Dermis microvascular lymphatic vessel endothelial cell (primary cell): ENCODE measurements at regions not wholly inside any gene's neighbourhood (a gene's known extent, or its start where the extent isn't known, plus 50 kb on each side); places are given as distances from the start of the nearest gene placed in this dataset.
A peak's percentile ranks its signal among the peaks of the same experiment; 100 is the strongest.

Experiments
- DNase-seq, 2 donors: peaks; one replicate each; pipeline versions ENCODE4 v3.0.0 to v3.0.0-alpha.2; 2010; ENCODE audit warnings: low read depth in 2 of 2

DNA sequence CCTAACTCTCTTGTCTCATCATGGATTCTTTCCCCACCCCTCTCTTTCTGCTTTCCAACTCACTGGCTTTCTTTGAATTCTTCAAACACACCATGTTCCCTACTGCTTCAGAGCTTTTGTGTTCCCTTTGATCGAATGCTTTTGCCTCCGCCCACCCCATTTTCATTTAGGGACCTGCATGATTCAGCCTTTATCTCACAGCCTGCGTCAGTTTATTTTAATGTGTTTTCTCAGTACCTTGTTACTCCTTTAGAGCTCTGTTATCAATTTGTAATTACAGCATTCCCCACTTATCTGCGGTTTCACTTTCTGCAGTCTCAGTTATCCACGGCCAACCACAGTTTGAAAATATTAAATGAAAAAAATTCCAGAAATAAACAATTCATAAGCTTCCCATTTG lies 451.3 kb downstream of the METTL15 start:
- DNase-seq = no peak

DNA sequence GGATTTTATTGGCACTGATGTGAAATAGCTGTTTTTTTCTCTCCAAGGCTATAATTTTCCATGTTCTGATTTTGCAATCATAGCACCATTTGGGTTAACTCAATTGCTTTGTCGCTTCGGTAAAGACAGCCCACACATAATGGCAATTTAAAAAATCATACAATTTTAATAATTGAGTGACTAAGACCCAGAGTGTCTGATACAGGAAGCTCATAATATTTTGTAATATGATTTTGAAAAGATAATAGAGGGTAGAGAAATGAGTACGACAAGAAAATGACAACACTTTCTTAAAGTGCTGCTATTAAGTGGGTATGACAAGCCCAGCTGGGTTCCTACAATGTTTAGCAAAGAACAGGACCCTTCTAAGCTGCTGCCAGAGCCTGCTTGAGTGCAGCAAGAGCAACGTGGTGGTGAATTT lies 439.1 kb downstream of the METTL15 start:
- no peak for DNase-seq

DNA sequence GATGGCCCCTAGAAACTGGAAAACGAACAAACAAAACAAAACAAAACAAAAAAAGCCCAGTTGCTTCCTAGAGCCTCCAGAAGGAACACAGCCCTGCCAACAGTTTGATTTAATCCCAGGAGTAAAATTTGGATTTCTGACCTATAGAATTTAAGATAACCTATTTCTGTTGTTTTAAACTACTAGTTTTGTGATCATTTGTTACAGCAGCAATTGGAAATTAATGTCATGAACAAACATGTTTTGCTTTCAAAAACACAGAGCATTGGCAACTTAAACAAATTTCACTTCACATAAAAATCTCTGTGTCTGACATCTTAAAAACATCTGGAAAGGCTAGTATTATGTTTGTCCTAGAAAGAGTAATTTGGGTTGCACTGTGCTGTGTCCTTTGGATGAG lies 437.3 kb downstream of the METTL15 start:
- DNase-seq = no peak

DNA sequence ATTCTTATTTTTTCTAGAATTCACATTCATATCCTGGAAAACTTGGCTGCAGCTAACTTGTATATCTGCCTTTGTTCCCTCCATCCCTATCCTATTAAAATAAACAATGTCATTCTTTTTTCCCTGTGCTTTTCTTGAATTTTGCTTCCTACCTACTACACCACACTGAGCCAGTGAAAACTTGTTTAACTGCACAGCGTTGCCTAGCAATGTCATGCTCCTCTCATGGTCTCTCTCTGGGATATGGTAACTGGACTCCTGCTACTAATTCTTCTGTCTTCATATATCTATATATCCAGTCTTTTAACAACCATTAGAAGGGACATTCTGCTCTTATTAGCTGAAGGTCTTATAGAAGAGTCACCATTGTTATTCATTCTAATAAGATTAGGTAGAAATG lies 434.4 kb downstream of the METTL15 start:
- DNase-seq = no peak

DNA sequence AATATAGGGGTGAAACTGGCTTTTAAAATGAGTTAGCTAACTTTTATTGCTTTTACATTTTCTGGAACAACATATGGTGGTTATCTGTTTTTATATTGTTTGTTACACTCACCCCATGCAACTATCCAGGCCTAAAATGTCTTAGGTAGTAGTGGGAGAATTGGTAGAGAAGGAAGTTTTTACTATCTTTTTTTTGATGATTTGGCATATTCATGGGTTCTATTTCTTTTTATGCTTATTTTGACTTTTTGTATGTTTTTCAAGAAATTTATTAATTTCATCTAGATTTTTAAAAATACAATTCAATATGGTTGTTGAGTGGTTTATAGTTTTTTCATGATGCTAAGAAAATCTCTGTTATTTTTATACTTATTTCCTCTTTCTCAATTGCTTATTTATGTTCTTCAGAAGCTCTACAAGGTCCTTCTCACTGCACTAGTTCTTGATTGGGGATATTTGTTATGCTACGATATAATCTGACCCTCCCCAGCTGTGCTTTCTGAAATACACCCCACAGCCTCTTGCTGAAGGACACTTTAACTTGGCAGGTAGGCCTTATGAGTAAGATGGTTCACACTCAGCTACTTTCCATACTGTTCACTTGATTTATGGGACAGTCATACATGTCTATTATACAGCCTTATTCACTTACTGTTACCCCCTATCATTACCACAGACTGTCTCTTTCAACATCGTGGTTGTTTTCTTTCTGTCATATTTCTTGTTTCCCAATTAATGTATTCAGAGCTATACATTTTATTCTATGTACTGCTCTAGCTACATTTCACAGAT lies 431.2 kb downstream of the METTL15 start:
- DNase-seq = no peak

DNA sequence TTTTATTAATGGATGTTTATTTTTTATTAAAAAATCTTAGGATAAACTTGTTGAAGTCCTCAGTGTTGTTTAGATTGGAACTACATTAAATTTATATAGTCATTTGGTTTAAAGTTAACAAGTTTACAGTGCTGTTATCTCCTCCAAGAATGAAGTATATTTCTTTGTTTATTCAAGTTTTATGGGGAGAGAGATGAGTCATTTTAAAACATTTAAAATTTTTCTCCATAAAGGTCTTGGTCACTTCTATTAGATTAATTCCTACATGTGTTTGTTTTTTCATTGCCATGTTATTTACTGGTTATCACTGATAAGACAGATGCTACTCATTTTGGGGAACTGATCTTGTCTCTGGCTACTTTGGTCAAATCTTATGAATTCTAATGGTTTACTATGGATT lies 429.6 kb downstream of the METTL15 start:
- no peak for DNase-seq

DNA sequence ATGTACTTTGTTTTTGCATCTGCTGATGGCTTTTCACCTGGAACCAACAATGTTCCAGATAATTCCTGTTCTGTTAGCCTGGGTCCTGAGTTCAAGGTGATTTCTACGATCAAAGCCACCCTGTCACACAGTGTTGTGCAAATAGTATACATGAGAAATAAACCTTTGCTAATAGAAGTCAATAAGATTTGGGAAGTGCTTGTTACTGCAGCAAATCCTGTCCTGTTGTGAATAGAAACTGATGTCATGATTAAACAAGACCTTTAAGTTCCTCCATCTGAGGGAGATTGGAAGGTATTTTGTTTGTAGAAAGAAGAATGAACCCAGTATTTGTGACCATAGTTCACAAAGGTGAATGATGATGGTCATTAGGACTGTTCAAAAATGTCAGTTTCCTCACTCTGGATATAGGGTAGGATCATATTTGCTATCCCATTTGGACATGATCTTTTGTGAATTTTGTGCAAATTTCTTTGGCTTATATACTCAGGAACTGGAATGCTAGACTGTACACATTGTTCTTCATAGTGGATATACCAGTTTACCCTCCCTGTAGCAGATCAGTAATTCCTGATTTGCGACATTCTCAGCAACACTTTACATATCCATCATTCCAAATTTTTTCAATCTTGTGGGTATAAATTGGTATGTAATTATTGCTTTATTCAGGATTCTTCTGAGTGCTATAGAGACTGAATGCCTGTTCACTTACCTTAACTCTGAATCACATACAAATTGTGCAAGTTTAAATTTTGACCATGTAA lies 428.5 kb downstream of the METTL15 start:
- no peak for DNase-seq

DNA sequence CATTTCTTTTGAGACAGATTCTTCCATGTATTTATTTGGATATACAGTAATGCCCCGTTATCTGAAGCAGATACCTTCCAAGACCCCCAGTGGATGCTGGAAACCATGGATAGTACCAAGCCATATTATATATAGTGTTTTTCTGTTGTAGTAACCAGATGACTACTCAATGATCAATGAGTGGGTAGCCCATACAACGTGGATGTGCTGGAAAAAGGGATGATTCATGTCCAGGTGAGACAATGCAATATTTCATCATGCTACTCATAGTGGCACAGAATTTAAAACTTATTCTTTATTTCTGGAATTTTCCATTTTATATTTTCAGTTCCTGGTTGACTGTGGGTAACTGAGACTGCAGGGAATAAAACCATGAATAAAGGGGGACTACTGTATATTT lies 427.5 kb downstream of the METTL15 start:
- no peak for DNase-seq

DNA sequence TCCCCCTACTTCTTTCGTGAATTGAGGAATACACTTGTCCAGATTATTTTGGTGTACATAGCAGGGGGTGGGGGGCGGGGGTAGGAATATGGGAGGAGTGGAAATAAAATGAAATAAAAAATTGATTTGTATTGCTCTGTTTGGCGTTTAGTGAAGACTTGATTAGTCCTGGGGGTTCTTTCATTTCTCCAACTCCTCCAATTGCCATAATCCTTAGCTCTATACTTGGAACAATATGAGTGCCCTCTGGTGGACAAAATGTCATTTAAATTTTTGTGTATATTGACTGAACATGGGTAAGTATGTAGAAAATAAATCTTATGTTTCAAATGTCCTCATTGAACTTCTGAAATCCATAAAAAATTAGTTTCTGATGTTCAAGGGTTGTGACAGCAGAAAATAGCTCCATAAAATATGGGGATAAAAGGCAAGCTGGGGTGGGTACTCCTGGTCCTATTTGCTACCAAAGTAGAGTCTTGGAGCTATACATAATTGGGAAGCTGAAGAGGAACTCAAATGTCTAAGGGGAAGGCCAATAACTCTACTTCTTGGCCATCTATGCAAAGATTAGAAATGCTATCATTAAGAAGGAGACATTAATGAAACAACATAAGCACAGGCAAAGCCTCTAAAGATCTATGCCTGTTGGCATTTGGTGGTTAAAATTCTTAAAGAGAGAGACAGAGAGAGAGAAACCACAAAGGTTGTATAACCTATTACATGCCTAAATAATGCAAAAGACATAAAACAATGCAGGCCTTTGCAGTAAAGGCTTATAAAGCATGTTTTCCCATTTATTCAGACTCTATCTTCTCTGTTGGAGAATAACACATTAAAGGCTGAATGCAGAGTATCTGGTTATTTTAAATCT lies 421.6 kb downstream of the METTL15 start:
- peak; percentile 29 to 64 for DNase-seq

DNA sequence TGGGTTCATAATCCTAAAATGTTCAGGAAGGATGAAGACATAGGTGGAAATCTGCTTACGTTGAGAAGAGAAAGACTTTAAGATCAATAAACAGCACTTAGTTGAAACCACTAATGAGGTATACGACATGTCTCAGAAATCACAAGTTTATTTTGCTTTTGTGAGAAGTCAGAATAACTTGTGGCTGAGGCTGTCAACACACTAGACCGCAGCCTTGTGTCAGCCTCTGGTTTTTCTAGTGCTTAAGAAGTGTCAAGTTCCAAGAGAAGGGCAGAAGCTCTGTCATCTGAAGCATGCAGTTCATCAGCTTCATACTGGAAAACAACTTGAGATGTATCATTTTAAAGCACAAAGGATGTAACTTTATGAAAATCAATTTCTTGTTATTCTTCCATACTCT lies 420.9 kb downstream of the METTL15 start:
- DNase-seq = no peak

DNA sequence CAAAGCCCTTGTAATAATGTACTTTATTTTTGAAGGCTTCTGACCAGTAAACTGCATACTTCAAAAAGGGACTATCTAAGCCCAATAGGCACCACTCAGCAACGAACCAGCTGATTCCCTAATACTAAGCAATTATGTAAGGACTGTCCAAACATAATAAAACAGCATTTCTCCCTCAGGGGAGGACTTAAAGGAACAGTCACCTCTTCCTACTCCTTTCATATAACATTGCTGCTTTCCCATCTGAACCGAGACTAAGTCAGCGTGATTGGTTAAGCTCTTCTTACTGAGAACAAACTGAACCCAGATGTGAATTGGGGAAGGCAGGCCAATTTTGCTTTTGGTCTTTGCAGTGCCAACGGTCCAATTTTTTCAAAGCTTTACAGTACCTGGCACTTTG lies 420.0 kb downstream of the METTL15 start:
- no peak for DNase-seq

DNA sequence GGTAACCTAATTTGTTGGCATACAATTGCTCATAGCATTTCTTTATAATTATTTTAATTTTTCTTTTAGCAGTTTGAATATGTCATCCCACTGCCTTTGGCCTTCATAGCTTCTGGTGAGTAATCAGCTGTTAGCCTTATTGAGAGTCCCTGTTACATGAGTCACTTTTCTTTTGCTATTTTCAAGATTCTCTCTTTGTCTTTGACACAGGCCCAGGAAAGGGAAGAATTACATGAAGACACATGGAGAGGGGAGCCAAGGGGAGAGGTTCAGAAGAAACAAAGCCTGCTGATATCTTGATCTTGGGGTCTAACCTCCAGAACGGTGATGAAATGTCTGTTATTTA lies 418.2 kb downstream of the METTL15 start:
- no peak for DNase-seq

DNA sequence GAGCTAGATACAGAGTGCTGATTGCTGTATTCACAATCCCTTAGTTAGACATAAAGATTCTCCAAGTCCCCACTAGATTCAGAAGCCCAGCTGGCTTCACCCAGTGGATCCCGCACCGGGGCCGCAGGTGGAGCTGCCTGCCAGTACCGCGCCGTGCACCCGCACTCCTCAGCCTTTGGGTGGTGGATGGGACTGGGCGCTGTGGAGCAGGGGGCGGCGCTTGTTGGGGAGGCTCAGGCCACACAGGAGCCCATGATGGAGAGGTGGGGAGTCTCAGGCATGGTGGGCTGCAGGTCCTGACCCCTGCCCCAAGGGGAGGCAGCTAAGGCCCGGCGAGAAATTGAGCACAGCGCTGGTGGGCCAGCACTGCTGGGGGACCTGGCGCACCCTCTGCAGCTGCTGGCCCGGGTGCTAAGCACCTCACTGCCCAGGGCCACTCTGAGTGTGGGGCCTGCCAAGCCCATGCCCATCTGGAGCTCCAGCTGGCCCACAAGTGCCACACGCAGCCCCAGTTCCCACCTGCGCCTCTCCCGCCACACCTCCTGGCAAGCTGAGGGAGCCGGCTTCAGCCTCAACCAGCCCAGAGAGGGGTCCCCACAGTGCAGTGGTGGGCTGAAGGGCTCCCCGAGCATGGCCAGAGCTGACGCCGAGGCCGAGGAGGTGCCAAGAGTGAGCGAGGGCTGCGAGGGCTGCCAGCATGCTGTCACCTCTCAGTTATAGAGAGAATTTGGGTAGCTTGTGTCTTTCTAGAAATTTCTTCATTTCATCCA lies 417.6 kb downstream of the METTL15 start:
- no peak for DNase-seq

DNA sequence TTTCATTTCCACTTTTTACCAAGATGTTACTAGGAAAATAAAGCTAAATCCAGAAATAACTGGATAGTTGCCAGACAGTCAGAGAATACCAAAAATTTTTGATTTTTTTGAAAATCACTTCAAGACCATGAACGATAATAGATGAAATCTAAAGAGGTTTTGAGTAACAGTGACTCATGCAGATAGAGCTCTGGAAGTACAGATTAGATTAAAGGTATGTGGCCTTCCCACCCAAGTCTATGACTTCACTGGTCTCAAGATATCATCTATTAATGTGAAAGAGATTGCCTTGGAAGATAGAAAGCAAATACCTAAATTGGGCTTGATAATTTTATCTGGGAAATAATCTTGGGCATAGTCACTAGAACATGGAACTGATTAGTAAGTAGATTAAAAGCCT lies 415.9 kb downstream of the METTL15 start:
- no peak for DNase-seq

DNA sequence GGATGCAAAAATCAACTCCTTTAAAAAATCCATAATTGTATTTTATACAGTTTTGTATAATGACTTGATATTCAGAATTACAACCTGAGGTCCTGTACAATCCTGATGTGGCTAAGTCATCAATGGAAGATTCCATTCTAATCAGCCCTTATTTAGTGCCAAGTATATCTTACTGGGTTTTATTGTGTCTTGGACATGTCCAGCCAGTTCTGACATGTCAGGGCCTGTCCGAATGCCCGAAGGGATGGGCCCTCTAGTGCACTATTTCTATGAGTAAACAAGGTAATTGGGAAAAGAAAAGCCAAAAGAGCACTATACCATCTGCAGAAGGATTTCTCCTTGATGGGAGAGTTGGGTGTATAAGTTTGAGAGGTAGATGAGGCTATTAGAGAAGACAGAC lies 412.9 kb downstream of the METTL15 start:
- DNase-seq = no peak

DNA sequence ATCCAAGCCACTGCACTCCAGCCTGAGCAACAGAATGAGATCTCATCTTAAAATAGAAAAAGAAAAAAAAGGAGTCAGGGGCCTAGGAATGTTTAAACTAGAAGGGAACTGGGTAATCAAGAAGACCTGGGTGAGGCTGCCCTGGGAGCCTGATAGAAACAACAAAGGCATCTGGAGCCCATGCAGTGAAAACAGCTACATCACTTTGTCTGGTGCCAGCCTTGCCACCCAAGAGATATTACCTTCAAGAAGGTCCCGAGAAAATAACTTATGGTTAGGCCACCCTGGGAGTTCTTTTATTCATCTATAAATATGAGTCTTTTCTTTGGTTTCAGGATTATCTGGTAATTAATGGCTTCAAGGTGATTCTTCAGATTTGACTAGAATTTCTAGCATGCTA lies 412.1 kb downstream of the METTL15 start:
- DNase-seq = no peak

DNA sequence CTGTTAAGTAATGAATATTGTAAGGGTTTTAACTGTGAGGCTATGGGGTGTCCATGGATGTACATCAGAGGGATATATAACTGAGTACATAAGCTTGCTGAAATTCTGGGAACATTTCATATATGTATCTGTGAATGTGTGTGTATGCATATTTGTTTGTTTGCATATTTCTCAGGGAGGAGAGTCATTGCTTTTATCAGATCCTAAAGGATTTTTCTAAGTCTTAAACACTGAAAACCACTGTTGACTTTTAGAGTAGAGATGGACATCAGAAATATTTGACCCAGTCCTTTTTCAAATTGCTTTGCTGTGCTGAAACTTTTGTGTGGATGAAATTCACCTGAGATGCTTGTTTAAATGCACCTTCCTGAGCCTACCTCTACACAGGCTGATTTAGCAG lies 410.6 kb downstream of the METTL15 start:
- DNase-seq = no peak

DNA sequence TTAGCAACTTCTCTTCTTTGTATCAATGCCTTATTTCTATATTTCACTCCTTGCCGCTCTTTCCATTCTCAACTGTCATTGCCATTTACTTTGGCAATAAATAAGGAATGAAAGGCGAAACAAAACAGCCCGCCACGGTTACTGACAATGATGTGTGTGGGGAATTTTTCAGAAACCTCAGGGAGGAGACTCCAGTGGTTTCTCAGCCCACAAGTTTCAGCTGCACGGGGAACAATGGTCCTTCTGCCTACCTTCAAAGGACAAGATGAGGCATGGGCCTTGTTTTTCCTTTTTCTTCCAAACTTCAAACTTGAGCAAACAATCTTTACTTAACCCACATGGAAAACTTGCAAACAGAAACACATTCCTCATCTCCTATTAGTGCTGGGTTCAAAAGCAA lies 409.4 kb downstream of the METTL15 start:
- DNase-seq = no peak

DNA sequence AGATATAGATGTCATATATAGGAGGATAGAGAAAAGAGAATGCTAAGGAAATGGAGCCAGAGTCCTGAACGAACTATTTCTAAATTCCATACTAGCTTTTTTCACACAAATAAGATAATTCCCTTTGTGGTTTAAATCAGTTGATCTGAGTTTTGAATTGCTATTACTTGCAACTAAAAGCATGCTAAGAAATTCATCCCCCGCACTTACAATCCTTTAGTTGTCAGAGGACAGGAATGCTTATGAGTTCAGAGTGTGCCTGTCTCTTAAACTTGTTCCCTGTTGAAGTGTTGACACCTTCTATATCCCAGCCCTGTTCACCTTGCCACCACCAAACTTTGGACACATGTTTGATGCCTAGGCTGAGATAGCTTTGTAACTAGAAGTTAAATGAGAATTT lies 406.2 kb downstream of the METTL15 start:
- no peak for DNase-seq

DNA sequence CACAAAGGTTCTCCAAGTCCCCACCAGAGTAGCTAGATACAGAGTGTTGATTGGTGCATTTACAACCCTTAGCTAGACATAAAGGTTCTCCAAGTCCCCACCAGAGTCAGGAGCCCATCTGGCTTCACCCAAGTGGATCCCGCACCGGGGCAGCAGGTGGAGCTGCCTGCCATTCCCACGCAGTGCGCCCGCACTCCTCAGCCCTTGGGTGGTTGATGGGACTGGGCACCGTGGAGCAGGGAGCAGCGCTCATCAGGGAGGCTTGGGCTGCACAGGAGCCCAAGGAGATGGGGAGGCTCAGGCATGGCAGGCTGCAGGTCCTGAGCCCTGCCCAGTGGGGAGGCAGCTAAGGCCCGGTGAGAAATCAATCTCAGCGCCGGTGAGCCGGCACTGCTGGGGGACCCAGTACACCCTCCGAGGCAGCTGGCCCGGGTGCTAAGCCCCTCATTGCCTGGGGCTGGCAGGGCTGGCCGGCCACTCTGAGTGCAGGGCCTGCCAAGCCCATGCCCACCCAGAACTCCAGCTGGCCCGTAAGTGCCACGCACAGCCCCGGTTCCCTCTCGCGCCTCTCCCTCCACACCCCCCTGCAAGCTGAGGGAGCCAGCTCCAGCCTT lies 404.1 kb downstream of the METTL15 start:
- no peak for DNase-seq

DNA sequence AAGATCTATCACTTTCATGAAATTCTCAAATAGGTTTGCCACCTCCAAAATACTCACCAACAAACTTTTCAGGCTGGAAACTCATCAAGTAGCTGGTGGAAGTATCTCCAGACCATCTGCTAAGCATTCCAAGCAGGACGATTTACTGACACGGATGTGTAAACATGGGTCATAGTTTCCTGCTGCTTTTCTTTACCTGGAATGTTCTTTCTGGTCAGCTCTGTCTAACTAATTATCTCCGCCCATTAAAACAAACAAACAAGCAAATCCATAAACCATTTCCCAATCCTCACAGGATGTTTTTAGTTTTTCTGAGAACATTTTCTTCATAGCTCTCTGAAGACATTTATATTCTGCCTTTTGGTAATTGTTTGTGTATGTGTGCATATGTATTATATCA lies 397.0 kb downstream of the METTL15 start:
- no peak for DNase-seq
